SK-N-MC (cell line): ENCODE measurements at regions not wholly inside any gene's neighbourhood (a gene's known extent, or its start where the extent isn't known, plus 50 kb on each side); places are given as distances from the start of the nearest gene placed in this dataset.
"Not testable (repeated sequence)": the region's sequence is repeated elsewhere in the genome, so short reads cannot be mapped to it uniquely, and the experiment has no call there.

Experiments used
- DNase-seq: peaks from one replicate; pipeline ENCODE4 v3.0.0-alpha.2; 2011; ENCODE audit warnings: low read depth, low spot score
- H3K27ac ChIP-seq: fragments of 200-600 bp; sonication (generic); 2 replicates; pipeline ENCODE4 v1.5.1; 2016; ENCODE audit warnings: mixed run types
- H3K36me3 ChIP-seq: fragments of 200-600 bp; sonication (generic); 2 replicates; pipeline ENCODE4 v1.6.1; 2017; ENCODE audit warnings: antibody characterized with exemption, low read length, mixed read lengths; ENCODE audit not compliant: insufficient read depth
- H3K4me3 ChIP-seq: fragments of 200-600 bp; sonication (generic); 2 replicates; pipeline ENCODE4 v1.5.1; 2016
- H3K9ac ChIP-seq: fragments of 200-600 bp; sonication (generic); 2 replicates; pipeline ENCODE4 v1.8.0; 2017; ENCODE audit warnings: mixed run types, mixed read lengths; ENCODE audit not compliant: insufficient read length
- H3K9me3 ChIP-seq: fragments of 200-600 bp; sonication (generic); 2 replicates; pipeline ENCODE4 v1.6.1; 2017; ENCODE audit warnings: low read depth, mild to moderate bottlenecking, antibody characterized with exemption, low read length, moderate library complexity, mixed read lengths
- EZH2 ChIP-seq: fragments of 200-600 bp; sonication (generic); IDR thresholded peaks from one replicate; pipeline ENCODE4 v1.6.1; 2017; ENCODE audit warnings: antibody characterized with exemption
- FOXP2 ChIP-seq: optimal IDR thresholded peaks from 2 replicates; pipeline ENCODE3; 2011; ENCODE audit warnings: mild to moderate bottlenecking, moderate library complexity; ENCODE audit not compliant: insufficient read depth; ENCODE audit errors: extremely low read length, control extremely low read depth
- POLR2AphosphoS5 ChIP-seq: IDR thresholded peaks from 2 replicates; pipeline ENCODE4 v1.6.1; 2012; ENCODE audit warnings: mild to moderate bottlenecking, low read depth, low read length, borderline replicate concordance

DNA sequence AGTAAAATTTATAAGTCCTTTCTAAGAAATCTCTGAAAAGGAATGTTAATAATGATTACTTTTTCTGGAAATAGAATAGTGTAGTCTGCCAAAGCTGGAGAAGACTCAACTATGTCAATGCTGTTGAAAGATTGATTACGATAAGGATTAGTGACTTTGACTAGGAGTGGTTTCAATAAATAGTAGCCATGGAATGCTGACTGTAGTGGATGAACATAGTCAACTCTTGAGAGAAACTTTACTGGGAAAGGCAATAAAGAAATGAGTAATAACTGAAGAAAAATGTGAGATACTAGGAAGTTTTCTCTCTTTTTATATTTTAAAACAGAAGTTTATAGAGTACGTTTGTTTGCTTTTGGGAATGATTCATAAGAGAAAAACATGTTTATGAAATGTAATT lies 105.0 kb upstream of the CDK13 start:
- TF ChIP-seq EZH2 (no peak), FOXP2 (no peak), POLR2AphosphoS5 (no peak)
- Histone ChIP-seq H3K36me3 (no peaks in the 10 kb centered on the region), H3K4me3 (no peak overlapping the region), H3K9ac (no peak overlapping the region), H3K9me3 (no peaks in the 10 kb centered on the region), H3K27ac (no peak overlapping the region)
- no peak for DNase-seq

GRCh38 chr7:39847227-39847626 lies 102.8 kb upstream of the CDK13 start:
- no peak for TF ChIP-seq POLR2AphosphoS5
- no peak for TF ChIP-seq FOXP2
- no peak for TF ChIP-seq EZH2
- H3K9ac ChIP-seq, result no peak overlapping the region
- H3K27ac ChIP-seq, result no peak overlapping the region
- no peak for DNase-seq
- H3K4me3 ChIP-seq, result no peak overlapping the region
- no peaks in the 10 kb centered on the region for H3K36me3 ChIP-seq
- H3K9me3 ChIP-seq, result no peaks in the 10 kb centered on the region

DNA sequence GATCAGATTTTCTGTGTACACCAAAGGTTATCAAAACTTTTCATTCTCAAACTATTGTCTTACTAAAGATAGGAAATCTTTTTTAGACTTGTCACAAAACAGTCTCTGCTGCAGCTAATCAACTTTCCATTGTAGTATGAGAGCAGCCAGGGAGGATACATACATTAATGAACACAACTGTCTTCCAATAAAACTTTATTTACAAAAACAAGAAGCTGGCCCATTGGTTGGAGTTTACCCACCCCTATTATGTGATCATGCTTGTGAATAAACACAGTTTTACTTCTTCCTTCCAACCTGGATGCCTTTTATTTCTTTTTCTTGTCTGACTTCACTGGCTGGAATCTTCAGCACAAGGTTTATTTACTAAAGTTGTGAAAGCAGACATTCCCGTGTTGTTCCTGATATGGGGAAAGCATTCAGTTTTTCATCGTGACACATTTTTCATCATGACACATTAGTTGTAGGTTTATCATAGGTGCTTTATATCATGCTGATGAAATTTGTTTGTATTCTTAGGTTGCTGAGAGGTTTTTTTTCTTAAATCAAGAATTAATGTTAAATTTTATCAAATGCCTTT lies 98.5 kb upstream of the CDK13 start:
- Histone ChIP-seq H3K9me3 (no peaks in the 10 kb centered on the region), H3K4me3 (no peak overlapping the region), H3K27ac (no peak overlapping the region), H3K36me3 (no peaks in the 10 kb centered on the region), H3K9ac (no peak overlapping the region)
- TF ChIP-seq FOXP2 (no peak), POLR2AphosphoS5 (no peak), EZH2 (no peak)
- no peak for DNase-seq

- H3K9ac ChIP-seq, H3K36me3 ChIP-seq, H3K27ac ChIP-seq, DNase-seq, H3K9me3 ChIP-seq, H3K4me3 ChIP-seq: not testable (repeated sequence)
Measured at GRCh38 chr7:39854616-39855324, 95.3 kb upstream of the CDK13 start.

DNA sequence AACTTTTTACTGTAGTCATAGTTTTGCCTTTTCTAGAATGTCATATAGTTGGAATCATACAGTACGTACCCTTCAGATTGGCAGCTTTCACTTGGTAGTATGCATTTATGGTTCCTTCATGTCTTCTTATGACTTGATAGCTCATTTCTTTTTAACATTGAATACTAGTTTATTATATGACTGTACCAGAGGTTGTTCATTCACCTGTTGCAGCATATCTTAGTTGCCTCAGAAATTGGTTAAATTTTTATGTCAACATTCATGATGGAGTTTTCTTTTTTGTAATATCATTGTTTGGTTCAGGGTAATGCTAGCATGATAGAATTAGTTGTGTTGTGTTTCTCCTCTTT lies 94.8 kb upstream of the CDK13 start:
- Histone ChIP-seq H3K4me3 (no peak overlapping the region), H3K27ac (no peak overlapping the region)

DNA sequence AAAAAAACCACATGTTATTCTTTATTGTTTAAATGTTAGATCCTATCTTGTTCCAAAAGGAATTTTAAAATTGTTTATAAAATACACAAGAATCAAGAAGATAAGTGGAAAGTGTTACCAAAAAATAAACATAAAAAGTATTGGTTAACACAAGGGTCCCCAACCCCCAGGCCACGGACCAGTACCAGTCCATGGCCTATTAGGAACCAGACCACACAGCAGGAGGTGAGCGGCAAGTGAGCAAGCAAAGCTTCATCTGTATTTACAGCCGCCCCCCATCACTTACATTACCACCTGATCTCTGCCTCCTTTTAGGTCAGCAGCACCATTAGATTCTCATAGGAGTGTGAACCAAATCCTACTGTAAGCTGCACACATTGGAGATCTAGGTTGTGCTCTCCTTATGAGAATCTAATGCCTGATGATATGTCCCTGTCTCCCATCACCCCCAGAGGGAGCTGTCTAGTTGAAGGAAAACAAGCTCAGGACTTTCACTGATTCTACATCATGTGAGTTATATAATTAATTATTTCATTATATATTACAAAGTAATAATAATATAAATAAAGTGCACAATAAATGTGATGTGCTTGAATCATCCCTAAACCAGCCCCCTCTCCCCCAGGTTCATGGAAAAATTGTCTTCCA lies 86.3 kb upstream of the CDK13 start:
- H3K4me3 ChIP-seq, H3K9me3 ChIP-seq, DNase-seq, H3K36me3 ChIP-seq, H3K9ac ChIP-seq, H3K27ac ChIP-seq: not testable (repeated sequence)

More for the DNA sequence above, 94.8 kb upstream of the CDK13 start:
- Histone ChIP-seq H3K36me3 (no peaks in the 10 kb centered on the region), H3K9me3 (no peaks in the 10 kb centered on the region), H3K9ac (no peak overlapping the region)
- DNase-seq, result no peak
- no peak for TF ChIP-seq EZH2
- no peak for TF ChIP-seq POLR2AphosphoS5
- no peak for TF ChIP-seq FOXP2

DNA sequence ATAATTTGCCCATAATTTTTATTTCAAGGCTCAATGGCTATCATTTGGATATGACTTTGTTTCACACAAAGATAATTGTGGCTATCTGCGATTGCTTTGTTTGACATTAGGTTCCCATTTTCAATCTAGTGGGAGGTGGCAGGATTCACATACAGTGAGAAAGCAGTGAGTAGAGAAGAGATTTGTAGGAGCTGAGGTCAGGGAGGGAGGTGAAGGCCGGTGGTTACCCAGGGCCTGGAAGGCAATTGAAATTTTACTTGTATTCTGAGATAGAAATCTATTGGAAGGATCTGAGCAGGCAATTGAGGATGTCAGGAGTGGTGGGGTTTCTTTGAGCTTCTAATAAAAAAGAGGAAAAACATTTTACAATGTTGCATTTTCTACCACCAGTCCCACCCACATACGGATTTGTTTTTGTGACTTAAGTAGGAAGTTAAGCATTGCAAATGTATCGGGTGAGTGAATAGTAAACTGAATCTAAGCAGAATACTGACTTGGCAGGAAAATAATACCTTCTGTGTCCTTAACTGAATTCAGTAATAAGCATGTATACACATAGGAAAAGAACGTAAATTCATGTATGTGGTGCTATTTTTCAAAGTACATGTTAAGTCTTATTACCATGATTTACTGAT lies 80.1 kb upstream of the CDK13 start:
- H3K9ac ChIP-seq, DNase-seq, H3K36me3 ChIP-seq, H3K4me3 ChIP-seq, H3K27ac ChIP-seq, H3K9me3 ChIP-seq: not testable (repeated sequence)

DNA sequence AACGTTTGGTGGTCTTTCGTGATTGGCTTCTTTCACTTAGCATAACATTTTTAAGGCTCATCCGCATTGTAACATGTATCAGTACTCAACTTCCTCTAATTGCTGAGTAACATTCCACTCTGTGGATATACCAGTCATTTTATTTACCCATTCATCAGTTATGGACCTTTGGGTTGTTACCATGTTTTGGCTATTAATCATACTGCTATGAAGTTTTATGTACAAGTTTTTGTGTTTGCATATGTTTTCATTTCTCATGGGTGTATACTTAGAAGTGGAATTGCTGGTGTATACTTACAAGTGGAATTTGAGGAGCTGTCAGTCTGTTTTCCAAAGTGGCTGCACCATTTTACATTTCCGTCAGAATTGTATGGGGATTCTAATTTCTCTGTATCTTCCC lies 78.4 kb upstream of the CDK13 start:
- DNase-seq, H3K9ac ChIP-seq, H3K27ac ChIP-seq, H3K4me3 ChIP-seq, H3K9me3 ChIP-seq, H3K36me3 ChIP-seq: not testable (repeated sequence)

- peaks cover 9% of the 10 kb centered on the region; the same call in 1 of the 2 replicates for H3K9me3 ChIP-seq
- no peak for DNase-seq
- TF ChIP-seq FOXP2, result no peak
- no peak for TF ChIP-seq POLR2AphosphoS5
- TF ChIP-seq EZH2, result no peak
- H3K4me3 ChIP-seq, result no peak overlapping the region
- H3K9ac ChIP-seq, result no peak overlapping the region
- H3K27ac ChIP-seq, result no peak overlapping the region
- H3K36me3 ChIP-seq, result no peaks in the 10 kb centered on the region
Measured at GRCh38 chr7:39880556-39880955, 69.5 kb upstream of the CDK13 start.
